Keratinocyte (primary cell): ENCODE measurements at regions not wholly inside any gene's neighbourhood (a gene's known extent, or its start where the extent isn't known, plus 50 kb on each side); places are given as distances from the start of the nearest gene placed in this dataset.

Experiments
- DNase-seq: peaks from one replicate; pipeline ENCODE4 v3.0.0-alpha.2; 2011; ENCODE audit warnings: low read depth, missing footprints, low spot score
- FAIRE-seq: peaks from 2 replicates; lab custom pipeline; 2011; peaks lifted over from hg19 to GRCh38; lab: Jason Lieb, UNC
- H2AFZ ChIP-seq: 2 replicates; pipeline ENCODE4 v1.6.0; 2012; ENCODE audit warnings: low read length, control low read depth, inconsistent platforms; ENCODE audit not compliant: control insufficient read depth
- H3K27ac ChIP-seq: 2 replicates; pipeline ENCODE4 v1.5.1; 2011; ENCODE audit warnings: low read length; ENCODE audit not compliant: control insufficient read depth, insufficient read depth
- H3K27me3 ChIP-seq: 3 replicates; pipeline ENCODE4 v1.6.0; 2011; ENCODE audit warnings: low read length; ENCODE audit not compliant: control insufficient read depth, insufficient read depth; ENCODE audit errors: extremely low read depth
- H3K36me3 ChIP-seq, 2 experiments: 2 replicates in 1 of 2; 3 replicates in 1 of 2; pipeline ENCODE4 v1.5.1; 2011; ENCODE audit warnings: low read length in 2 of 2, mild to moderate bottlenecking in 1 of 2; ENCODE audit not compliant: control insufficient read depth in 2 of 2, insufficient read depth in 2 of 2; ENCODE audit errors: extremely low read depth in 1 of 2
- H3K4me1 ChIP-seq: 3 replicates; pipeline ENCODE4 v1.5.1; 2011; ENCODE audit warnings: low read length; ENCODE audit not compliant: control insufficient read depth, insufficient read depth; ENCODE audit errors: extremely low read depth
- H3K4me2 ChIP-seq: 3 replicates; pipeline ENCODE4 v1.6.0; 2011; ENCODE audit warnings: low read depth, low read length; ENCODE audit not compliant: control insufficient read depth, insufficient read depth; ENCODE audit errors: extremely low read depth
- H3K4me3 ChIP-seq, 3 experiments: fragments of 200-600 bp in 1 of 3; sonication (generic) in 1 of 3; 2 replicates in 2 of 3; 3 replicates in 1 of 3; pipeline ENCODE4 v1.5.1; 2011 to 2016; ENCODE audit warnings: low read length in 3 of 3, mild to moderate bottlenecking in 3 of 3, control low read depth in 2 of 3, inconsistent platforms in 1 of 3, low read depth in 1 of 3, mixed read lengths in 1 of 3, mixed run types in 1 of 3, moderate library complexity in 1 of 3; ENCODE audit not compliant: control insufficient read depth in 2 of 3, insufficient read depth in 2 of 3; ENCODE audit errors: extremely low read depth in 1 of 3
- H3K79me2 ChIP-seq: 2 replicates; pipeline ENCODE4 v1.6.0; 2012; ENCODE audit warnings: low read length; ENCODE audit not compliant: control insufficient read depth, insufficient read depth
- H3K9ac ChIP-seq: 3 replicates; pipeline ENCODE4 v1.6.0; 2011; ENCODE audit warnings: low read length; ENCODE audit not compliant: control insufficient read depth, insufficient read depth; ENCODE audit errors: extremely low read depth
- H3K9me1 ChIP-seq: 3 replicates; pipeline ENCODE4 v1.6.0; 2011; ENCODE audit warnings: low read length; ENCODE audit not compliant: control insufficient read depth, insufficient read depth; ENCODE audit errors: extremely low read depth
- H3K9me3 ChIP-seq: 2 replicates; pipeline ENCODE4 v1.5.1; 2012; ENCODE audit warnings: low read depth, low read length; ENCODE audit not compliant: control insufficient read depth
- H4K20me1 ChIP-seq: 3 replicates; pipeline ENCODE4 v1.6.0; 2011; ENCODE audit warnings: low read length; ENCODE audit not compliant: control insufficient read depth, insufficient read depth; ENCODE audit errors: extremely low read depth
- EZH2 ChIP-seq: IDR thresholded peaks from one replicate; pipeline ENCODE4 v1.6.1; 2012; ENCODE audit warnings: inconsistent platforms, mild to moderate bottlenecking, low read length, moderate library complexity
- dilution Hi-C: fragments of 300-500 bp; cut with MboI; formaldehyde crosslinking; loops from one replicate; pipeline ENCODE4 v1.7.0; 2020; ENCODE audit warnings: low sequenced_read_pairs; ENCODE audit not compliant: extremely low pct_ligation_motif_present
- TF ChIP-seq, protein P1 (sequence below), 3 experiments: IDR thresholded peaks in 1 of 3; conservative IDR thresholded peaks in 1 of 3; optimal IDR thresholded peaks in 1 of 3; 2 replicates in 2 of 3; 3 replicates in 1 of 3; pipeline versions ENCODE3 to v1.5.1; 2011; ENCODE audit warnings: low read length in 3 of 3, mild to moderate bottlenecking in 3 of 3, moderate library complexity in 2 of 3, control low read depth in 1 of 3, inconsistent platforms in 1 of 3; ENCODE audit not compliant: insufficient read depth in 2 of 3; ENCODE audit errors: extremely low read depth in 1 of 3

- no peak overlapping the region for H2AFZ ChIP-seq
- no peaks in the 10 kb centered on the region for H3K36me3 ChIP-seq
- no peaks in the 10 kb centered on the region for H3K27me3 ChIP-seq
- TF ChIP-seq, protein P1, sequence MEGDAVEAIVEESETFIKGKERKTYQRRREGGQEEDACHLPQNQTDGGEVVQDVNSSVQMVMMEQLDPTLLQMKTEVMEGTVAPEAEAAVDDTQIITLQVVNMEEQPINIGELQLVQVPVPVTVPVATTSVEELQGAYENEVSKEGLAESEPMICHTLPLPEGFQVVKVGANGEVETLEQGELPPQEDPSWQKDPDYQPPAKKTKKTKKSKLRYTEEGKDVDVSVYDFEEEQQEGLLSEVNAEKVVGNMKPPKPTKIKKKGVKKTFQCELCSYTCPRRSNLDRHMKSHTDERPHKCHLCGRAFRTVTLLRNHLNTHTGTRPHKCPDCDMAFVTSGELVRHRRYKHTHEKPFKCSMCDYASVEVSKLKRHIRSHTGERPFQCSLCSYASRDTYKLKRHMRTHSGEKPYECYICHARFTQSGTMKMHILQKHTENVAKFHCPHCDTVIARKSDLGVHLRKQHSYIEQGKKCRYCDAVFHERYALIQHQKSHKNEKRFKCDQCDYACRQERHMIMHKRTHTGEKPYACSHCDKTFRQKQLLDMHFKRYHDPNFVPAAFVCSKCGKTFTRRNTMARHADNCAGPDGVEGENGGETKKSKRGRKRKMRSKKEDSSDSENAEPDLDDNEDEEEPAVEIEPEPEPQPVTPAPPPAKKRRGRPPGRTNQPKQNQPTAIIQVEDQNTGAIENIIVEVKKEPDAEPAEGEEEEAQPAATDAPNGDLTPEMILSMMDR (optimal IDR thresholded peaks at IDR 0.05 in 1 of 3, IDR thresholded peaks at IDR 0.05 in 1 of 3, conservative IDR thresholded peaks at IDR 0.05 in 1 of 3; ENCODE audit: extremely low read depth in 1 of 3, insufficient read depth in 2 of 3, low read length in 3 of 3): no peak
- no peak for TF ChIP-seq EZH2
- DNase-seq (no peak), FAIRE-seq (no peak)
- H3K9ac ChIP-seq: no peak overlapping the region
- H3K27ac ChIP-seq: no peak overlapping the region
- no peak overlapping the region for H3K4me3 ChIP-seq
- dilution Hi-C loops: no loop called here
- H3K4me2 ChIP-seq: no peak overlapping the region
- no peaks in the 10 kb centered on the region for H3K79me2 ChIP-seq
- H3K9me3 ChIP-seq: no peaks in the 10 kb centered on the region
- H3K4me1 ChIP-seq: no peaks in the 10 kb centered on the region
- no peaks in the 10 kb centered on the region for H4K20me1 ChIP-seq
- no peaks in the 10 kb centered on the region for H3K9me1 ChIP-seq
These were observed 690.2 kb downstream of the FAT4 start for GRCh38 chr4:126004941-126005340.

- Histone ChIP-seq H3K36me3 (no peaks in the 10 kb centered on the region), H3K4me2 (no peak overlapping the region), H2AFZ (no peak overlapping the region), H3K27me3 (no peaks in the 10 kb centered on the region), H3K9me1 (no peaks in the 10 kb centered on the region), H3K9ac (no peak overlapping the region), H3K4me1 (no peaks in the 10 kb centered on the region), H3K9me3 (no peaks in the 10 kb centered on the region), H3K4me3 (no peak overlapping the region), H4K20me1 (no peaks in the 10 kb centered on the region), H3K27ac (no peak overlapping the region), H3K79me2 (no peaks in the 10 kb centered on the region)
- TF ChIP-seq, protein P1 (optimal IDR thresholded peaks at IDR 0.05 in 1 of 3, IDR thresholded peaks at IDR 0.05 in 1 of 3, conservative IDR thresholded peaks at IDR 0.05 in 1 of 3; ENCODE audit: extremely low read depth in 1 of 3, insufficient read depth in 2 of 3, low read length in 3 of 3): no peak
- TF ChIP-seq EZH2: no peak
- dilution Hi-C loops: no loop called here
- DNase-seq (no peak), FAIRE-seq (no peak)
These were observed 692.4 kb downstream of the FAT4 start for GRCh38 chr4:126007142-126007541.
